ENCODE measurements at regions not wholly inside any gene's neighbourhood (a gene's known extent, or its start where the extent isn't known, plus 50 kb on each side); places are given as distances from the start of the nearest gene placed in this dataset.

DNA sequence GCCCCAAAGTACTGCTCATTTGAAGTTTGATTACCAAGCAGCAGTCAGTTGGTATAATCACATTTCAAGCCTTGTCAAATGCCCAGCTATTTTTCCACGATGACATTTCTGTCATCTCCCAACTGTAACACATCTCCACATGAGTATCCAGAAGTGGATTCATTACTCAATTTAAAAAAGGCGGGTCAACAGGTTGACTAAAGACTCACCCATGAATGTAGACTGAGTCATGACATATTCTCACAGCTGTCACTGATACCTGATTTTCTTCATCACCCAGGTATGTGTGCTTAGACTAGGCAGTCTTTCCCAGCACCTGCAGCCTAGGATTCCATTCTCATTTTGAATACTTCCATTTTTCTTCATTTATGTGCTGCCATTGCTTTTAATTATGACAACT lies 75.1 kb upstream of the DBX2 start:
- TF ChIP-seq, protein P1, sequence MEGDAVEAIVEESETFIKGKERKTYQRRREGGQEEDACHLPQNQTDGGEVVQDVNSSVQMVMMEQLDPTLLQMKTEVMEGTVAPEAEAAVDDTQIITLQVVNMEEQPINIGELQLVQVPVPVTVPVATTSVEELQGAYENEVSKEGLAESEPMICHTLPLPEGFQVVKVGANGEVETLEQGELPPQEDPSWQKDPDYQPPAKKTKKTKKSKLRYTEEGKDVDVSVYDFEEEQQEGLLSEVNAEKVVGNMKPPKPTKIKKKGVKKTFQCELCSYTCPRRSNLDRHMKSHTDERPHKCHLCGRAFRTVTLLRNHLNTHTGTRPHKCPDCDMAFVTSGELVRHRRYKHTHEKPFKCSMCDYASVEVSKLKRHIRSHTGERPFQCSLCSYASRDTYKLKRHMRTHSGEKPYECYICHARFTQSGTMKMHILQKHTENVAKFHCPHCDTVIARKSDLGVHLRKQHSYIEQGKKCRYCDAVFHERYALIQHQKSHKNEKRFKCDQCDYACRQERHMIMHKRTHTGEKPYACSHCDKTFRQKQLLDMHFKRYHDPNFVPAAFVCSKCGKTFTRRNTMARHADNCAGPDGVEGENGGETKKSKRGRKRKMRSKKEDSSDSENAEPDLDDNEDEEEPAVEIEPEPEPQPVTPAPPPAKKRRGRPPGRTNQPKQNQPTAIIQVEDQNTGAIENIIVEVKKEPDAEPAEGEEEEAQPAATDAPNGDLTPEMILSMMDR (IDR thresholded peaks at IDR 0.05; ENCODE audit: insufficient read depth, low read depth, low read length): no peak
- TF ChIP-seq EZH2 (IDR thresholded peaks at IDR 0.05; ENCODE audit: insufficient read depth, low read length): no peak
- Mint-ChIP-seq H3K36me3 (ENCODE audit: low read depth, unreplicated experiment) (no peaks in the 10 kb centered on the region), H3K27me3 (ENCODE audit: low read depth, unreplicated experiment) (no peaks in the 10 kb centered on the region)

DNA sequence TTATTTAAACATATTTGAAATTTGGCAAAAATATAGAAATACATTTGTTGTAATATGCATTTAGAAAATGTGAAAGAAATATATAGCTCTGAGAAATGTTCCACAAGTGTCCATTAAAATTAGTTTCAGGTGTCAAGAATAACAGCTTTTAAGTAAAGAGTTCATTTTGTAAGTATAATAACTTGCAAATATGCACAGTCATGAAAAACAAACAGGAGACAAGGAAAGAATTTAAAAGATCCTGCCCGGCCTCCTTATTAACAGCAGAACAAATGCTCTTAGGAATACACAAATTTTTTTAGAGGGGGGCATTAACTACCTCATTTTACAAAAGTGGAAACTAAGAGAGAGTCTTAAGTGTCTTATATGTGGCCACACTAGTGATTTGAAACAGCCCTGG lies 77.7 kb upstream of the DBX2 start:
- Histone ChIP-seq H3K79me2 (ENCODE audit: insufficient read depth, low read length) (no peaks in the 10 kb centered on the region), H4K20me1 (ENCODE audit: insufficient read depth, low read length) (no peaks in the 10 kb centered on the region), H2AFZ (ENCODE audit: low read depth, low read length) (no peak overlapping the region), H3K4me1 (ENCODE audit: insufficient read depth, low read length) (no peaks in the 10 kb centered on the region), H3K36me3 (ENCODE audit: insufficient read depth, low read length) (no peaks in the 10 kb centered on the region), H3K4me2 (ENCODE audit: low read length) (no peak overlapping the region), H3K9ac (ENCODE audit: low read length) (no peak overlapping the region), H3K27ac (ENCODE audit: low read depth, low read length) (no peak overlapping the region), H3K27me3 (ENCODE audit: insufficient read depth, low read length) (no peaks in the 10 kb centered on the region), H3K9me3 (ENCODE audit: insufficient read depth, low read depth, low read length) (no peaks in the 10 kb centered on the region), H3K4me3 (ENCODE audit: insufficient read depth, low read depth, low read length) (no peak overlapping the region)
- DNase-seq (ENCODE audit: low read depth): no peak
- FAIRE-seq: no peak
- H3K4me1 Mint-ChIP-seq (ENCODE audit: low read depth, unreplicated experiment): no peaks in the 10 kb centered on the region
- no peaks in the 10 kb centered on the region for H3K9me3 Mint-ChIP-seq (ENCODE audit: unreplicated experiment)
- no peaks in the 10 kb centered on the region for H3K27me3 Mint-ChIP-seq (ENCODE audit: low read depth, unreplicated experiment)
- H3K4me3 Mint-ChIP-seq (ENCODE audit: unreplicated experiment): no peak overlapping the region
- TF ChIP-seq, protein P1 (IDR thresholded peaks at IDR 0.05; ENCODE audit: insufficient read depth, low read depth, low read length): no peak
- TF ChIP-seq EZH2 (IDR thresholded peaks at IDR 0.05; ENCODE audit: insufficient read depth, low read length): no peak
- H3K36me3 Mint-ChIP-seq (ENCODE audit: low read depth, unreplicated experiment): no peaks in the 10 kb centered on the region
- H3K27ac Mint-ChIP-seq (ENCODE audit: unreplicated experiment): no peak overlapping the region

More for the DNA sequence above, 75.1 kb upstream of the DBX2 start:
- H3K27ac Mint-ChIP-seq (ENCODE audit: unreplicated experiment): no peak overlapping the region
- Histone ChIP-seq H3K27ac (ENCODE audit: low read depth, low read length) (no peak overlapping the region), H2AFZ (ENCODE audit: low read depth, low read length) (no peak overlapping the region), H3K4me2 (ENCODE audit: low read length) (no peak overlapping the region), H3K9ac (ENCODE audit: low read length) (no peak overlapping the region), H3K27me3 (ENCODE audit: insufficient read depth, low read length) (no peaks in the 10 kb centered on the region), H3K4me1 (ENCODE audit: insufficient read depth, low read length) (no peaks in the 10 kb centered on the region), H3K36me3 (ENCODE audit: insufficient read depth, low read length) (no peaks in the 10 kb centered on the region), H3K79me2 (ENCODE audit: insufficient read depth, low read length) (no peaks in the 10 kb centered on the region), H4K20me1 (ENCODE audit: insufficient read depth, low read length) (no peaks in the 10 kb centered on the region), H3K4me3 (ENCODE audit: insufficient read depth, low read depth, low read length) (no peak overlapping the region), H3K9me3 (ENCODE audit: insufficient read depth, low read depth, low read length) (no peaks in the 10 kb centered on the region)
- no peaks in the 10 kb centered on the region for H3K4me1 Mint-ChIP-seq (ENCODE audit: low read depth, unreplicated experiment)
- H3K4me3 Mint-ChIP-seq (ENCODE audit: unreplicated experiment): no peak overlapping the region
- no peaks in the 10 kb centered on the region for H3K9me3 Mint-ChIP-seq (ENCODE audit: unreplicated experiment)
- FAIRE-seq (no peak), DNase-seq (ENCODE audit: low read depth) (no peak)

DNA sequence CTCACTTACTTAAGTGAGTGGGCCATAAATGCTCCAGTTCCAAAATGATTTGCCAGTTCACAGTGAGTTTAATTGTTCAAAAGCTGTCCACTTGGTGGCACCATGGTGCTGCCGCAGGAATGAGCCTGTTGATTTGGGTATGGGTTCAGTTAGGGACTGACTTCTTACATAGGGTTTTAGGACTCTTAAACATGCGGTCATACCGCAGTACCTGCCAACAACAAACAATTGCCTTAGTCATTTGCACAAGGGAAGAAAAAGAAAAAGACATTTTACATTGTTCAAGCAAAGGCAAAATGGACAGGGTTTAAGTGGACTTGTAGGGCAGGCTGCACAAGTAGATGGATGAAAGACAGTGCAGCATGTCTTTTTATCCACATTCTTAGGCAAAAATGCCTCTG lies 80.0 kb upstream of the DBX2 start:
- no peaks in the 10 kb centered on the region for H4K20me1 ChIP-seq (ENCODE audit: insufficient read depth, low read length)
- no peaks in the 10 kb centered on the region for H3K4me1 ChIP-seq (ENCODE audit: insufficient read depth, low read length)
- no peak overlapping the region for H3K4me3 ChIP-seq (ENCODE audit: insufficient read depth, low read depth, low read length)
- Mint-ChIP-seq H3K4me3 (ENCODE audit: unreplicated experiment) (no peak overlapping the region), H3K4me1 (ENCODE audit: low read depth, unreplicated experiment) (no peaks in the 10 kb centered on the region), H3K27me3 (ENCODE audit: low read depth, unreplicated experiment) (no peaks in the 10 kb centered on the region), H3K9me3 (ENCODE audit: unreplicated experiment) (no peaks in the 10 kb centered on the region), H3K27ac (ENCODE audit: unreplicated experiment) (no peak overlapping the region), H3K36me3 (ENCODE audit: low read depth, unreplicated experiment) (peaks cover 2% of the 10 kb centered on the region)
- no peaks in the 10 kb centered on the region for H3K36me3 ChIP-seq (ENCODE audit: insufficient read depth, low read length)
- H3K9me3 ChIP-seq (ENCODE audit: insufficient read depth, low read depth, low read length): no peaks in the 10 kb centered on the region
- peak; percentile 70 for FAIRE-seq
- TF ChIP-seq, protein P1 (IDR thresholded peaks at IDR 0.05; ENCODE audit: insufficient read depth, low read depth, low read length): peak; percentile 73
- no peak for TF ChIP-seq EZH2 (IDR thresholded peaks at IDR 0.05; ENCODE audit: insufficient read depth, low read length)
- H2AFZ ChIP-seq (ENCODE audit: low read depth, low read length): no peak overlapping the region
- no peaks in the 10 kb centered on the region for H3K27me3 ChIP-seq (ENCODE audit: insufficient read depth, low read length)
- peak; percentile 59 for DNase-seq (ENCODE audit: low read depth)
- H3K4me2 ChIP-seq (ENCODE audit: low read length): no peak overlapping the region
- no peak overlapping the region for H3K27ac ChIP-seq (ENCODE audit: low read depth, low read length)
- no peak overlapping the region for H3K9ac ChIP-seq (ENCODE audit: low read length)
- H3K79me2 ChIP-seq (ENCODE audit: insufficient read depth, low read length): no peaks in the 10 kb centered on the region
